Left ventricle myocardium inferior (tissue), 1 donor: ENCODE measurements at regions not wholly inside any gene's neighbourhood (a gene's known extent, or its start where the extent isn't known, plus 50 kb on each side); places are given as distances from the start of the nearest gene placed in this dataset.

ENCODE experiments used
- DNase-seq: peaks from one replicate; pipeline ENCODE4 v3.0.0-alpha.2; 2020
- H3K27ac ChIP-seq: fragments of 200-600 bp; replicated peaks from 2 replicates; pipeline ENCODE4 v1.8.0; 2021
- H3K27me3 ChIP-seq: fragments of 200-600 bp; 2 replicates; pipeline ENCODE4 v1.8.0; 2021; ENCODE audit warnings: low read depth
- H3K36me3 ChIP-seq: fragments of 200-600 bp; 2 replicates; pipeline ENCODE4 v1.8.0; 2021
- H3K4me1 ChIP-seq: fragments of 200-600 bp; 2 replicates; pipeline ENCODE4 v1.8.0; 2021
- H3K4me3 ChIP-seq: fragments of 200-600 bp; 2 replicates; pipeline ENCODE4 v1.8.0; 2021; ENCODE audit warnings: mild to moderate bottlenecking, moderate library complexity
- H3K9me3 ChIP-seq: fragments of 200-600 bp; replicated peaks from 2 replicates; pipeline ENCODE4 v1.8.0; 2021
- intact Hi-C: fragments of 100-400 bp; cut with micrococcal nuclease; formaldehyde crosslinking; loops from one replicate; pipeline ENCODE4 v1.11.0; 2022
- TF ChIP-seq, protein P1 (sequence below): fragments of 200-600 bp; IDR thresholded peaks from 2 replicates; pipeline ENCODE4 v1.8.0; 2021; ENCODE audit warnings: antibody characterized with exemption, mild to moderate bottlenecking, borderline replicate concordance
- donor health status: DM: no; HTN: yes; CAD: no; lungs with severe emphysema.

DNA sequence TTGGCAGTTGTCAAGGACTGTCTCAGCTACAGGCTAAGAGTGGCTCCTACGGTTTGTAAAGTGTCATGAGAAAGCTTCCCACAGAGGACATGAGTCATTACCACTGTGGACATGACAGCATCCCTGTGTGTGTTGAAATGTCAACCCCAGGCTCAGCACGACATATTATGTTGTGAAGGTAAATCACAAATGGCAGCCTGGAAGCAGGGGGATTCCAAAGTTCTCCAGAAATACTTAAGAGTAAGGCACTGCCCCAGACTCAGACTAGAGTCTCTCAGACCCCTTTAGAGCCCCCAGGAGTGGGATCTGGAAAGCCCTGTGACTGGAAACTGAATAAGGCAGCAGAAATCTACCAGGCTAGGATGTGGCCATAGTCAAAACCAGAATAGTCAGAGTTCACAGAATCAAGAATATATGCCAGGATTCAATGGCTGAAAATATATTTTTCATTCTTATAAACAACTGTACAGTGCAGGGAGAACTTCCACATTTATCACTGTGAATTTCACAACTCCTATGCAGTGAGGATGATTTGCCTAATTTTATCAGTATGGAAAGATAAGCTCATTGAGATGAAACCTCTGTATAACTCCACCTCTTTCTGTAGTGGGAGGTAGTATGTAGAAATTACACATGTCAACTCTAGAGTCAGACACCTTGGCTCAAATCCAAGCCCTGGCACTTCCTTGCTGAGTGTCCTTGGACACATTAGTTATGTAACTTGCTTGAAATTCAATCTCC lies 237.1 kb upstream of the CFAP20DC start:
- TF ChIP-seq, protein P1, sequence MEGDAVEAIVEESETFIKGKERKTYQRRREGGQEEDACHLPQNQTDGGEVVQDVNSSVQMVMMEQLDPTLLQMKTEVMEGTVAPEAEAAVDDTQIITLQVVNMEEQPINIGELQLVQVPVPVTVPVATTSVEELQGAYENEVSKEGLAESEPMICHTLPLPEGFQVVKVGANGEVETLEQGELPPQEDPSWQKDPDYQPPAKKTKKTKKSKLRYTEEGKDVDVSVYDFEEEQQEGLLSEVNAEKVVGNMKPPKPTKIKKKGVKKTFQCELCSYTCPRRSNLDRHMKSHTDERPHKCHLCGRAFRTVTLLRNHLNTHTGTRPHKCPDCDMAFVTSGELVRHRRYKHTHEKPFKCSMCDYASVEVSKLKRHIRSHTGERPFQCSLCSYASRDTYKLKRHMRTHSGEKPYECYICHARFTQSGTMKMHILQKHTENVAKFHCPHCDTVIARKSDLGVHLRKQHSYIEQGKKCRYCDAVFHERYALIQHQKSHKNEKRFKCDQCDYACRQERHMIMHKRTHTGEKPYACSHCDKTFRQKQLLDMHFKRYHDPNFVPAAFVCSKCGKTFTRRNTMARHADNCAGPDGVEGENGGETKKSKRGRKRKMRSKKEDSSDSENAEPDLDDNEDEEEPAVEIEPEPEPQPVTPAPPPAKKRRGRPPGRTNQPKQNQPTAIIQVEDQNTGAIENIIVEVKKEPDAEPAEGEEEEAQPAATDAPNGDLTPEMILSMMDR, result no peak
- no peak for DNase-seq
- intact Hi-C loops, result no loop called here

DNA sequence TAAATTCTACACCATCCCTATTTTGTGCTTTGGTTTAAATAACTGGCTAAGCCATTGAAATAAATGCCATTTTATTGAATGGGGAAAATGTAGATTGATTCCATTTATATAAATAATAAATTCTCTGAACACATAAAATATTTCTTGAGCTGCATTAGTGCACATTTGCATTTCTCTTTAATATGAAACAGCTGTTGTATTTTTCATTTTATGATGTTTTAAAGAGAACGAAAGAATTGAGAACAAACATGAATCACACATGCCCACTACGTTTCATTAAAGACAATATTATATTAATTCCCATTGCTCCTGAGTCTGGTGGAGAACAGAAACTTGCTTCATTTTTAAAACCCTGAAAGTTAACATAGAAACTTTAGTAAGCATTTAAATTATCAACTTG lies 235.7 kb upstream of the CFAP20DC start:
- Histone ChIP-seq H3K9me3 (no peaks in the 10 kb centered on the region), H3K27me3 (no peaks in the 10 kb centered on the region), H3K27ac (no peak overlapping the region), H3K4me3 (no peak overlapping the region), H3K4me1 (peaks cover 5% of the 10 kb centered on the region), H3K36me3 (no peaks in the 10 kb centered on the region)
- DNase-seq, result no peak
- TF ChIP-seq, protein P1, result no peak
- intact Hi-C loops, result no loop called here

More for the DNA sequence above, 237.1 kb upstream of the CFAP20DC start:
- Histone ChIP-seq H3K27ac (no peak overlapping the region), H3K36me3 (no peaks in the 10 kb centered on the region), H3K4me1 (peaks cover 5% of the 10 kb centered on the region), H3K9me3 (no peaks in the 10 kb centered on the region), H3K4me3 (no peak overlapping the region), H3K27me3 (no peaks in the 10 kb centered on the region)

DNA sequence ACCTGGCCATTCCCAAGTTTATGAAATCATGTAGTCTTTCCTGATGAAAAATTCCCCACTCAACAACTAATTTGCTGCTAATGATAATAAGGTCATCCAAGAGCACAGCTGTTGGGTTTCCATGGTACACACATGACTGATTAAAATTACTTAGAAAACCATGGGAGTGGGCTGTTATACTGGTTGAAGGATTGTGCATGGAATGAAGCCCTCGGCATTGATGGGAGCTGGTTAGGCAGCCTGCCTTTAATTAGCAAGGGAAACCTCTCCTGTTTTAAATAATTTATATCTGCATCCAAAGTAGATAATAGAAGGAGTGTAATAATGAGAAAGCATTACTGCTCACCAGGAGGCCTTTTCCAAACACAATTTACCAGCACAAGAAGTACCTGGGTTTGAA lies 235.1 kb upstream of the CFAP20DC start:
- Histone ChIP-seq H3K27me3 (no peaks in the 10 kb centered on the region), H3K9me3 (no peaks in the 10 kb centered on the region), H3K4me1 (peaks cover 5% of the 10 kb centered on the region), H3K4me3 (no peak overlapping the region), H3K36me3 (no peaks in the 10 kb centered on the region), H3K27ac (no peak overlapping the region)
- TF ChIP-seq, protein P1, result no peak
- no peak for DNase-seq
- intact Hi-C loops, result no loop called here

DNA sequence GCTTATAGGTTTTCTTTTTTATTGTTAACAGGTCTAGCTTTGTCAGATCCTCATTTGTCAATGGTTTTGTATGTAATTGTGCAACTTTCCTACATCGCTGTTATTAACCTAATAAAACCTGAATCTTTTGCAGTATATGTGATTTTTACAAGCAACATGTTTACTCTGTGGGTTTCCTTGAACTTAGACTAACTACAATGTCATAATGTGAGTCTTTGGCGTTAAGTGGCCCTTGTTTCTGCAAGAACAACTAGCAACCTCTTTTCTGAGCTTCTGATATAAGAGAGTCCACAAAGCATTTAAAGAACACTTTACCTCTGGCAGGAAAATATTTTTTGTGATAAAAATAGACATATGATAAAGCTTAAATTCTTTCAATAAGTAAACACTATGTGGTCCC lies 230.3 kb upstream of the CFAP20DC start:
- DNase-seq, result no peak
- H3K27ac ChIP-seq, result no peak overlapping the region
- H3K4me3 ChIP-seq, result no peak overlapping the region
- TF ChIP-seq, protein P1, result no peak
- H3K36me3 ChIP-seq, result no peaks in the 10 kb centered on the region
- H3K27me3 ChIP-seq, result no peaks in the 10 kb centered on the region
- intact Hi-C loops, result no loop called here
- H3K9me3 ChIP-seq, result no peaks in the 10 kb centered on the region
- H3K4me1 ChIP-seq, result no peaks in the 10 kb centered on the region

DNA sequence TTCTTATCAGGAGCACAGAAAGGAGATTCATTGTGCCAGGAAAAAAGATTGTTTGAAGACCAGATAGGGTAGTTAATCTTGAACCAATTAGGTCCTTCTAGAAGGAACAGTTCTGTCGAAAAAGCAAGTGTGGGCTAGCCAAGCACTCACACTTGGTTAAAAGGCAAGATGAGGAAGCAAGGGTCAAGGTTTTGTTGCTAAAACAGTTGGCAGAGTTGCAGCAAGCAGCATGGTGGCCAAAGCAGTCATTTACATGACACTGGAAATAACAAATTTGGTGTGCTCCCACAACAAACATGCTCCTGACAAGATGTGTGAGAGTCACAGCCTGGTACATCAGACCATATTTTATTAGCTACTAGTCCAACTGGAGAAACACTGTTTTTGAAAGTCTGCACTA lies 228.0 kb upstream of the CFAP20DC start:
- intact Hi-C loops, result no loop called here
- Histone ChIP-seq H3K4me1 (no peaks in the 10 kb centered on the region), H3K9me3 (no peaks in the 10 kb centered on the region), H3K27ac (no peak overlapping the region), H3K36me3 (no peaks in the 10 kb centered on the region), H3K4me3 (no peak overlapping the region), H3K27me3 (no peaks in the 10 kb centered on the region)
- TF ChIP-seq, protein P1, result no peak
- DNase-seq, result no peak
